HG03378 (cell line): ENCODE measurements at regions not wholly inside any gene's neighbourhood (a gene's known extent, or its start where the extent isn't known, plus 50 kb on each side); places are given as distances from the start of the nearest gene placed in this dataset.

Experiments used
- ATAC-seq: cut with Tn5 transposase; IDR thresholded peaks from one replicate; pipeline ENCODE4 v1.9.1; 2021; ENCODE audit warnings: mild to moderate bottlenecking, moderate library complexity; ENCODE audit not compliant: unreplicated experiment

GRCh38 chr5:124477577-124477976 is 268.9 kb downstream of the ZNF608 start:
- ATAC-seq, result no peak

- ATAC-seq, result no peak
These were observed 269.4 kb downstream of the ZNF608 start for GRCh38 chr5:124477062-124477461.

GRCh38 chr5:124474528-124475215 is 271.8 kb downstream of the ZNF608 start:
- no peak for ATAC-seq

GRCh38 chr5:124468671-124469411 is 277.6 kb downstream of the ZNF608 start:
- no peak for ATAC-seq

- ATAC-seq, result no peak
These were observed 278.7 kb downstream of the ZNF608 start for GRCh38 chr5:124467745-124468144.

GRCh38 chr5:124466011-124466410 is 280.4 kb downstream of the ZNF608 start:
- no peak for ATAC-seq

- no peak for ATAC-seq
These were observed 282.6 kb downstream of the ZNF608 start for GRCh38 chr5:124463851-124464250.

- ATAC-seq, result no peak
These were observed 283.7 kb downstream of the ZNF608 start for GRCh38 chr5:124462751-124463150.

GRCh38 chr5:124461941-124462340 is 284.5 kb downstream of the ZNF608 start:
- ATAC-seq, result no peak

- no peak for ATAC-seq
These were observed 285.3 kb downstream of the ZNF608 start for GRCh38 chr5:124461157-124461556.

GRCh38 chr5:124460642-124461041 is 285.8 kb downstream of the ZNF608 start:
- ATAC-seq, result no peak

- ATAC-seq, result no peak
These were observed 286.5 kb downstream of the ZNF608 start for GRCh38 chr5:124459984-124460383.

GRCh38 chr5:124457901-124458300 is 288.5 kb downstream of the ZNF608 start:
- no peak for ATAC-seq

GRCh38 chr5:124457101-124457500 is 289.3 kb downstream of the ZNF608 start:
- ATAC-seq, result no peak

- no peak for ATAC-seq
These were observed 290.2 kb downstream of the ZNF608 start for GRCh38 chr5:124456249-124456648.

- ATAC-seq, result peak; percentile 0
These were observed 292.4 kb downstream of the ZNF608 start for GRCh38 chr5:124454081-124454480.

- peak; percentile 97 for ATAC-seq
These were observed 293.0 kb downstream of the ZNF608 start for GRCh38 chr5:124453221-124454051.

GRCh38 chr5:124452412-124452811 is 294.0 kb downstream of the ZNF608 start:
- no peak for ATAC-seq

- ATAC-seq, result no peak
These were observed 294.6 kb downstream of the ZNF608 start for GRCh38 chr5:124451721-124452383.

GRCh38 chr5:124446120-124446519 is 300.3 kb downstream of the ZNF608 start:
- ATAC-seq, result no peak

GRCh38 chr5:124445070-124445619 is 301.3 kb downstream of the ZNF608 start:
- no peak for ATAC-seq
